ENCODE measurements at regions not wholly inside any gene's neighbourhood (a gene's known extent, or its start where the extent isn't known, plus 50 kb on each side); places are given as distances from the start of the nearest gene placed in this dataset.

- TF ChIP-seq FOXA2 (IDR thresholded peaks at IDR 0.05): no peak
- TF ChIP-seq GABPA (IDR thresholded peaks at IDR 0.05 in 1 of 2, conservative IDR thresholded peaks at IDR 0.05 in 1 of 2): no peak
- TF ChIP-seq HNF4G (IDR thresholded peaks at IDR 0.05): no peak
- no peak for TF ChIP-seq SP1 (IDR thresholded peaks at IDR 0.05)
- no peak for TF ChIP-seq CTCF (IDR thresholded peaks at IDR 0.05; ENCODE audit: low read depth, low read length, missing input control)
- TF ChIP-seq, protein P1, sequence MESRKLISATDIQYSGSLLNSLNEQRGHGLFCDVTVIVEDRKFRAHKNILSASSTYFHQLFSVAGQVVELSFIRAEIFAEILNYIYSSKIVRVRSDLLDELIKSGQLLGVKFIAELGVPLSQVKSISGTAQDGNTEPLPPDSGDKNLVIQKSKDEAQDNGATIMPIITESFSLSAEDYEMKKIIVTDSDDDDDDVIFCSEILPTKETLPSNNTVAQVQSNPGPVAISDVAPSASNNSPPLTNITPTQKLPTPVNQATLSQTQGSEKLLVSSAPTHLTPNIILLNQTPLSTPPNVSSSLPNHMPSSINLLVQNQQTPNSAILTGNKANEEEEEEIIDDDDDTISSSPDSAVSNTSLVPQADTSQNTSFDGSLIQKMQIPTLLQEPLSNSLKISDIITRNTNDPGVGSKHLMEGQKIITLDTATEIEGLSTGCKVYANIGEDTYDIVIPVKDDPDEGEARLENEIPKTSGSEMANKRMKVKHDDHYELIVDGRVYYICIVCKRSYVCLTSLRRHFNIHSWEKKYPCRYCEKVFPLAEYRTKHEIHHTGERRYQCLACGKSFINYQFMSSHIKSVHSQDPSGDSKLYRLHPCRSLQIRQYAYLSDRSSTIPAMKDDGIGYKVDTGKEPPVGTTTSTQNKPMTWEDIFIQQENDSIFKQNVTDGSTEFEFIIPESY (IDR thresholded peaks at IDR 0.05): no peak
- TF ChIP-seq JUND (IDR thresholded peaks at IDR 0.05): no peak
- TF ChIP-seq FOXA1 (IDR thresholded peaks at IDR 0.05): no peak
- no peak for TF ChIP-seq EGR1 (IDR thresholded peaks at IDR 0.05; ENCODE audit: low read depth in 2 of 2)
- no peak for TF ChIP-seq RAD21 (IDR thresholded peaks at IDR 0.05)
- no peaks in the 10 kb centered on the region for H3K36me3 ChIP-seq (ENCODE audit: control insufficient read depth in 4 of 4, insufficient read depth in 3 of 4, low read depth in 1 of 4, low read length in 3 of 4)
Measured at GRCh38 chr4:126687655-126688358, 945.0 kb upstream of the INTU start.

DNA sequence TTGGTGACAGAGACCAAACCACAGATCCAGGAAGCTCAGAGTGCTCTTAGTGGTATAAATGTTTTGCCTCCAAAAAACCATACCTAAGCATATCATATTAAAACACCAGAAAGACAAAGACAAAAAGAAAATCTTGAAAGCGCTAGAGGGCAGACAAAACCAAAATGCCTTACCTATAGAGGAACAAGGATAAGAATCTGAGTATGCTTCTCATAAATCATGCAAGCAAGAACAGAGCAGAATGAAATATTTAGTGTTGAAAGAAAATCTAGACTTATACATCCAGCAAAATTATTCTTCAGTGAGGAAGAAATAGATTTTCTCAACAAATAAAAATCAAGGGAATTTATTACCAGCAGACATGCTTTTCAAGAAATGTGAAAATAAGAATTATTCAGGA is 941.0 kb upstream of the INTU start:
- no peak overlapping the region for H3K9ac ChIP-seq (ENCODE audit: low read depth in 1 of 2, low read length in 2 of 2)
- no peak for TF ChIP-seq FOXA1 (IDR thresholded peaks at IDR 0.05)
- TF ChIP-seq EGR1 (IDR thresholded peaks at IDR 0.05; ENCODE audit: low read depth in 2 of 2): no peak
- TF ChIP-seq REST (IDR thresholded peaks at IDR 0.05): no peak
- no peak for TF ChIP-seq ATF3 (IDR thresholded peaks at IDR 0.05)
- TF ChIP-seq TAF1 (conservative IDR thresholded peaks at IDR 0.05): no peak
- TF ChIP-seq CTCF (IDR thresholded peaks at IDR 0.05; ENCODE audit: low read depth, low read length, missing input control): no peak
- WGBS: 90% methylated on average over 1 of the region's 1 CpG
- H3K9me3 ChIP-seq (ENCODE audit: control insufficient read depth in 4 of 4, low read length in 3 of 4): no peaks in the 10 kb centered on the region
- H3K4me1 ChIP-seq (ENCODE audit: control insufficient read depth in 4 of 4, insufficient read depth in 4 of 4, low read length in 3 of 4): no peaks in the 10 kb centered on the region
- no peak for DNase-seq (ENCODE audit: low spot score)
- no peaks in the 10 kb centered on the region for H3K36me3 ChIP-seq (ENCODE audit: control insufficient read depth in 4 of 4, insufficient read depth in 3 of 4, low read depth in 1 of 4, low read length in 3 of 4)
- no peaks in the 10 kb centered on the region for H3K27me3 ChIP-seq (ENCODE audit: control insufficient read depth in 4 of 4, insufficient read depth in 4 of 4, low read length in 3 of 4)
- H3K27ac ChIP-seq (ENCODE audit: low read depth in 1 of 2, low read length in 2 of 2): no peak overlapping the region
- no peak overlapping the region for H3K4me3 ChIP-seq (ENCODE audit: low read depth in 1 of 3, low read length in 3 of 3)

More at GRCh38 chr4:126687655-126688358, 945.0 kb upstream of the INTU start:
- Histone ChIP-seq H3K9ac (ENCODE audit: low read depth in 1 of 2, low read length in 2 of 2) (no peak overlapping the region), H3K4me1 (ENCODE audit: control insufficient read depth in 4 of 4, insufficient read depth in 4 of 4, low read length in 3 of 4) (no peaks in the 10 kb centered on the region), H3K4me3 (ENCODE audit: low read depth in 1 of 3, low read length in 3 of 3) (no peak overlapping the region), H3K9me3 (ENCODE audit: control insufficient read depth in 4 of 4, low read length in 3 of 4) (no peaks in the 10 kb centered on the region), H3K27ac (ENCODE audit: low read depth in 1 of 2, low read length in 2 of 2) (no peak overlapping the region), H3K27me3 (ENCODE audit: control insufficient read depth in 4 of 4, insufficient read depth in 4 of 4, low read length in 3 of 4) (no peaks in the 10 kb centered on the region)
- DNase-seq (ENCODE audit: low spot score): no peak
- WGBS: 49% methylated on average over 6 of the region's 6 CpGs
